ENCODE measurements at regions not wholly inside any gene's neighbourhood (a gene's known extent, or its start where the extent isn't known, plus 50 kb on each side); places are given as distances from the start of the nearest gene placed in this dataset.
"Not testable (repeated sequence)": the region's sequence is repeated elsewhere in the genome, so short reads cannot be mapped to it uniquely, and the experiment has no call there.

DNA sequence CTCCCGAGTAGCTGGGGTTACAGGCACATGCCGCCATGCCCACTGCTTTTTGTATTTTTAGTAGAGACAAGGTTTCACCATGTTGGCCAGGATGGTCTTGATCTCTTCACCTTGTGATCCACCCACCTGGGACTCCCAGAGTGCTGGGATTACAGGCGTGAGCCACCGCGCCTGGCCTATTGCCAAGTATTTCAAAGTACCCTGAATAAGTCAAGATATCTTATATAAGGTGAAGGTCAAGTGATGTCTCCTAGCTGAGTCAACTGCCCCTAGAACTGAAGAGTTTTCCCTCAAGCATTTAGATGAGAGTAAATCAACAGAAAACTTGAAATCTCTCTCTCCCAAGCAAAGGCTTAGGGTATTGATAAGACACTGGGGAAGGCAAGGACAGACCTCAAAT, 63.9 kb downstream of the RPL22L1 start:
- H2AFZ ChIP-seq (ENCODE audit: low read depth, low read length) = no peak overlapping the region
- H3K9ac ChIP-seq (replicated peaks; ENCODE audit: extremely low read depth, insufficient read depth, low read length) = no peak overlapping the region
- no peaks in the 10 kb centered on the region for H3K9me1 ChIP-seq (replicated peaks; ENCODE audit: control insufficient read depth, extremely low read depth, insufficient read depth, low read length)
- intact Hi-C loops (cut with micrococcal nuclease) = loop anchor here (10.0 kb wide), 1 partner anchor 221 kb away; the partner anchor contains the start of gene SLC7A14
- H3K9me3 ChIP-seq (replicated peaks; ENCODE audit: control insufficient read depth, insufficient read depth, low read length) = no peaks in the 10 kb centered on the region
- DNase-seq (ENCODE audit: low read depth, low spot score) (no peak), FAIRE-seq (no peak)
- H4K20me1 ChIP-seq (replicated peaks; ENCODE audit: control insufficient read depth, extremely low read depth, insufficient read depth, low read length) = no peaks in the 10 kb centered on the region
- no peak overlapping the region for H3K4me2 ChIP-seq (ENCODE audit: insufficient read depth, low read length)
- dilution Hi-C loops (cut with MboI; ENCODE audit: extremely low pct_ligation_motif_present, low sequenced_read_pairs) = no loop called here
- H3K4me3 ChIP-seq (replicated peaks in 1 of 3; ENCODE audit: insufficient read depth in 1 of 3, low read depth in 1 of 3, low read length in 3 of 3) = no peak overlapping the region
- BruUV-seq (replicated peaks) = no TSS peak
- POLR2A ChIA-PET = no interaction called here
- H3K36me3 ChIP-seq (ENCODE audit: control insufficient read depth in 2 of 2, extremely low read depth in 1 of 2, insufficient read depth in 2 of 2, low read length in 2 of 2) = no peaks in the 10 kb centered on the region
- CTCF ChIA-PET = interaction anchor here (1.5 kb wide), 1 partner anchor 392 kb away, joined by 5 read pairs; no protein-coding TSS in a partner anchor
- H3K27ac ChIP-seq (ENCODE audit: insufficient read depth, low read depth, low read length) = no peak overlapping the region
- H3K27me3 ChIP-seq (ENCODE audit: control insufficient read depth in 2 of 2, insufficient read depth in 2 of 2, low read length in 2 of 2) = no peaks in the 10 kb centered on the region
- TF ChIP-seq, protein P1, sequence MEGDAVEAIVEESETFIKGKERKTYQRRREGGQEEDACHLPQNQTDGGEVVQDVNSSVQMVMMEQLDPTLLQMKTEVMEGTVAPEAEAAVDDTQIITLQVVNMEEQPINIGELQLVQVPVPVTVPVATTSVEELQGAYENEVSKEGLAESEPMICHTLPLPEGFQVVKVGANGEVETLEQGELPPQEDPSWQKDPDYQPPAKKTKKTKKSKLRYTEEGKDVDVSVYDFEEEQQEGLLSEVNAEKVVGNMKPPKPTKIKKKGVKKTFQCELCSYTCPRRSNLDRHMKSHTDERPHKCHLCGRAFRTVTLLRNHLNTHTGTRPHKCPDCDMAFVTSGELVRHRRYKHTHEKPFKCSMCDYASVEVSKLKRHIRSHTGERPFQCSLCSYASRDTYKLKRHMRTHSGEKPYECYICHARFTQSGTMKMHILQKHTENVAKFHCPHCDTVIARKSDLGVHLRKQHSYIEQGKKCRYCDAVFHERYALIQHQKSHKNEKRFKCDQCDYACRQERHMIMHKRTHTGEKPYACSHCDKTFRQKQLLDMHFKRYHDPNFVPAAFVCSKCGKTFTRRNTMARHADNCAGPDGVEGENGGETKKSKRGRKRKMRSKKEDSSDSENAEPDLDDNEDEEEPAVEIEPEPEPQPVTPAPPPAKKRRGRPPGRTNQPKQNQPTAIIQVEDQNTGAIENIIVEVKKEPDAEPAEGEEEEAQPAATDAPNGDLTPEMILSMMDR (IDR thresholded peaks at IDR 0.05; ENCODE audit: extremely low read depth in 1 of 2, insufficient read depth in 1 of 2, low read depth in 1 of 2, low read length in 2 of 2) = no peak
- no peaks in the 10 kb centered on the region for H3K79me2 ChIP-seq (ENCODE audit: control insufficient read depth, insufficient read depth, low read length)
- H3K4me1 ChIP-seq (ENCODE audit: control insufficient read depth, extremely low read depth, insufficient read depth, low read length) = peaks cover 57% of the 10 kb centered on the region

DNA sequence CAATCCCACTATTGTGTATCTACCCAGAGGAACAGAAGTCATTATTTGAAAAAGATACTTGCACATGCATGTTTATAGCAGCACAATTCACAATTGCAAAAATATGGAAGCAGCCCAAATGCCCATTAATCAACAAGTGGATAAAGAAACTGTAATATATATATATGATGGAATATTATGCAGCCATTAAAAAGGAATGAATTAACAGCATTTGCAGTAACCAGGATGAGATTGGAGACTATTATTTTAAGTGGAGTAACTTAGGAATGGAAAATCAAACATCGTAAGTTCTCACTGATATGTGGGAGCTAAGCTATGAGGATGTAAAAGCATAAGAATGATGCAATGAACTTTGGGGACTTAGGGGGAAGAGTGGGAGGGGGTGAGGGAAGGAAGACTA, 64.7 kb downstream of the RPL22L1 start:
- H3K9me1 ChIP-seq (replicated peaks; ENCODE audit: control insufficient read depth, extremely low read depth, insufficient read depth, low read length); H3K9me3 ChIP-seq (replicated peaks; ENCODE audit: control insufficient read depth, insufficient read depth, low read length); H3K4me3 ChIP-seq (replicated peaks in 1 of 3; ENCODE audit: insufficient read depth in 1 of 3, low read depth in 1 of 3, low read length in 3 of 3); H3K27me3 ChIP-seq (ENCODE audit: control insufficient read depth in 2 of 2, insufficient read depth in 2 of 2, low read length in 2 of 2); H3K79me2 ChIP-seq (ENCODE audit: control insufficient read depth, insufficient read depth, low read length); H3K9ac ChIP-seq (replicated peaks; ENCODE audit: extremely low read depth, insufficient read depth, low read length); H3K4me2 ChIP-seq (ENCODE audit: insufficient read depth, low read length); dilution Hi-C loops (cut with MboI; ENCODE audit: extremely low pct_ligation_motif_present, low sequenced_read_pairs); POLR2A ChIA-PET; H4K20me1 ChIP-seq (replicated peaks; ENCODE audit: control insufficient read depth, extremely low read depth, insufficient read depth, low read length); H3K36me3 ChIP-seq (ENCODE audit: control insufficient read depth in 2 of 2, extremely low read depth in 1 of 2, insufficient read depth in 2 of 2, low read length in 2 of 2); H2AFZ ChIP-seq (ENCODE audit: low read depth, low read length); DNase-seq (ENCODE audit: low read depth, low spot score); H3K27ac ChIP-seq (ENCODE audit: insufficient read depth, low read depth, low read length); BruUV-seq (replicated peaks); FAIRE-seq; CTCF ChIA-PET: not testable (repeated sequence)
- peaks cover 52% of the 10 kb centered on the region for H3K4me1 ChIP-seq (ENCODE audit: control insufficient read depth, extremely low read depth, insufficient read depth, low read length)
- intact Hi-C loops (cut with micrococcal nuclease) = loop anchor here (10.0 kb wide), 1 partner anchor 220 kb away; the partner anchor contains the start of gene SLC7A14

DNA sequence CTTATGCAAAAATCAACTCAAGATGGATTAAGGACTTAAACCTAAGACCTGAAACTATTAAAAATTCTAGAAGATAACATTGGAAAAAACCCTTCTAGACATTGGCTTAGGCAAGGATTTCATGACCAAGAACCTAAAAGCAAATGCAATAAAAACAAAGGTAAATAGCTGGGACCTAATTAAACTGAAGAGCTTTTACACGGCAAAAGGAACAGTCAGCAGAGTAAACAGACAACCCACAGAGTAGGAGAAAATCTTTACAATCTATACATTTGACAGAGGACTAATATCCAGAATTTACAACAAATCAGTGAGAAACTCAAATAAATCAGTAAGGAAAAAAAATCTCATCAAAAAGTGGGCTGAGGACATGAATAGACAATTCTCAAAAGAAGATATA, 65.4 kb downstream of the RPL22L1 start:
- H3K36me3 ChIP-seq (ENCODE audit: control insufficient read depth in 2 of 2, extremely low read depth in 1 of 2, insufficient read depth in 2 of 2, low read length in 2 of 2); POLR2A ChIA-PET; H2AFZ ChIP-seq (ENCODE audit: low read depth, low read length); H3K9me1 ChIP-seq (replicated peaks; ENCODE audit: control insufficient read depth, extremely low read depth, insufficient read depth, low read length); H3K27ac ChIP-seq (ENCODE audit: insufficient read depth, low read depth, low read length); H3K9ac ChIP-seq (replicated peaks; ENCODE audit: extremely low read depth, insufficient read depth, low read length); BruUV-seq (replicated peaks); H3K27me3 ChIP-seq (ENCODE audit: control insufficient read depth in 2 of 2, insufficient read depth in 2 of 2, low read length in 2 of 2); CTCF ChIA-PET; H3K9me3 ChIP-seq (replicated peaks; ENCODE audit: control insufficient read depth, insufficient read depth, low read length); DNase-seq (ENCODE audit: low read depth, low spot score); FAIRE-seq; H3K4me2 ChIP-seq (ENCODE audit: insufficient read depth, low read length); H3K79me2 ChIP-seq (ENCODE audit: control insufficient read depth, insufficient read depth, low read length); H4K20me1 ChIP-seq (replicated peaks; ENCODE audit: control insufficient read depth, extremely low read depth, insufficient read depth, low read length); dilution Hi-C loops (cut with MboI; ENCODE audit: extremely low pct_ligation_motif_present, low sequenced_read_pairs); H3K4me3 ChIP-seq (replicated peaks in 1 of 3; ENCODE audit: insufficient read depth in 1 of 3, low read depth in 1 of 3, low read length in 3 of 3): not testable (repeated sequence)
- intact Hi-C loops (cut with micrococcal nuclease) = loop anchor here (5.0 to 10.0 kb wide), 2 partner anchors 192 to 220 kb away; partner anchors contain the start of gene SLC7A14
- peaks cover 45% of the 10 kb centered on the region for H3K4me1 ChIP-seq (ENCODE audit: control insufficient read depth, extremely low read depth, insufficient read depth, low read length)
